Transverse colon (tissue), 4 donors: ENCODE measurements at regions not wholly inside any gene's neighbourhood (a gene's known extent, or its start where the extent isn't known, plus 50 kb on each side); places are given as distances from the start of the nearest gene placed in this dataset.

Experiments used
- DNase-seq: peaks from one replicate; pipeline ENCODE4 v3.0.0-alpha.2; 2019
- H3K27ac ChIP-seq, 4 donors: fragments of 200-600 bp; sonication (generic); 2 replicates each; pipeline ENCODE4 v1.5.1; 2016 to 2018; ENCODE audit warnings: inconsistent platforms in 4 of 4
- H3K27me3 ChIP-seq: fragments of 200-600 bp; sonication (generic); 2 replicates; pipeline ENCODE4 v1.5.1; 2017; ENCODE audit warnings: inconsistent platforms
- H3K36me3 ChIP-seq, 4 donors: fragments of 200-600 bp; sonication (generic); 2 replicates each; pipeline ENCODE4 v1.5.1; 2017 to 2019; ENCODE audit warnings: inconsistent platforms in 4 of 4
- H3K4me1 ChIP-seq, 4 donors: fragments of 200-600 bp; sonication (generic); 2 replicates each; pipeline ENCODE4 v1.5.1; 2017 to 2020; ENCODE audit warnings: inconsistent platforms in 4 of 4
- H3K4me3 ChIP-seq, 4 donors: fragments of 200-600 bp; sonication (generic); 1 replicate in 1 of 4; 2 replicates in 3 of 4; pipeline versions ENCODE4 v1.5.1 to v1.6.1; 2017 to 2019; ENCODE audit warnings: inconsistent platforms in 4 of 4
- H3K9me3 ChIP-seq, 2 donors: fragments of 200-600 bp; sonication (generic); 2 replicates each; pipeline ENCODE4 v1.5.1; 2017 to 2019; ENCODE audit warnings: inconsistent platforms in 2 of 2
- EP300 ChIP-seq: sonication (generic); formaldehyde crosslinking; IDR thresholded peaks from one replicate; pipeline ENCODE4 v1.6.1; 2017; ENCODE audit warnings: antibody characterized with exemption, low read depth
- POLR2A ChIP-seq: fragments of 450-650 bp; IDR thresholded peaks from one replicate; pipeline ENCODE4 v1.6.1; 2016; ENCODE audit warnings: antibody characterized with exemption, mild to moderate bottlenecking, moderate library complexity
- POLR2AphosphoS5 ChIP-seq, 3 donors: sonication (generic); formaldehyde crosslinking; IDR thresholded peaks; one replicate each; pipeline ENCODE4 v1.6.1; 2016; ENCODE audit warnings: antibody characterized with exemption in 3 of 3
- WGBS, 2 donors: methylation state at CpG; one replicate each; pipeline ENCODE4 v1.1.5; 2018; ENCODE audit warnings: low coverage in 1 of 2; 5-methylcytosine and 5-hydroxymethylcytosine counted together
- in situ Hi-C, 4 donors: fragments of 200-750 bp; cut with MboI; loops; one replicate each; pipeline versions ENCODE4 v1.15.0 to v1.15.1; 2017; ENCODE audit warnings: low sequenced_read_pairs in 3 of 4, low pct_ligation_motif_present in 1 of 4, low pct_unique_long_range_greater_than_20kb in 1 of 4
- intact Hi-C: fragments of 100-400 bp; cut with DNase I; formaldehyde crosslinking; loops from one replicate; pipeline ENCODE4 v1.15.1; 2023; ENCODE audit warnings: low total_unique reads
- TF ChIP-seq, protein P1 (sequence below), 5 experiments: fragments of 200-600 bp in 3 of 5; fragments of 450-650 bp in 2 of 5; sonication (generic) in 3 of 5; IDR thresholded peaks; 1 replicate in 2 of 5; 2 replicates in 3 of 5; pipeline ENCODE4 v1.5.1; 2016 to 2017; ENCODE audit warnings: antibody characterized with exemption in 5 of 5, inconsistent platforms in 3 of 5, mild to moderate bottlenecking in 2 of 5, moderate library complexity in 1 of 5

DNA sequence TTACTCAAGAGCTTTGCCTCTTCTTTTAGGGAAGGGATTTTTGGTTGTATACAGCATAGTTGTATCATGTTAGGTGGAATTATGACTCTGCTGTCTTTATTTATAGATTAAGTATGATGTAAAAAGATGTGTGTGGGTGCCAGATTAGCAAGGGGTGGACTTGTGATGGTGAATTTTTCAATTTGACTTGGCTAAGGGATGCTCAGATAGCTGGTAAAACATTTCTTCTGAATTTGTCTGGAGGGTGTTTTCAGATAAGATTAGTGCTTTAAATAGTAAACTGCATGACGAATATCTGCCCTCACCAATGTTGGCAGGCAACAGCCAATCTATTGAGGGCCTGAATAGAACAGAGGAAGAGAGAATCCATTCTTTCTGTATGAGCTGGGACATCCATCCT is 173.3 kb upstream of the TNFAIP3 start:
- Histone ChIP-seq H3K4me3 (no peak overlapping the region), H3K4me1 (peaks cover 6 to 35% (median 12%) of the 10 kb centered on the region in 4 donors), H3K27ac (no peak overlapping the region), H3K27me3 (no peaks in the 10 kb centered on the region), H3K36me3 (no peaks in the 10 kb centered on the region), H3K9me3 (no peaks in the 10 kb centered on the region)
- in situ Hi-C loops (loop anchor here in 1 of 4 donors (25.0 kb wide), 1 partner anchor 419 kb away; the partner anchor contains the start of gene PERP), intact Hi-C loops (no loop called here)
- no peak for DNase-seq
- WGBS, 2 donors, result 69 to 80% methylated on average over 1 of the region's 1 CpG
- TF ChIP-seq, protein P1, sequence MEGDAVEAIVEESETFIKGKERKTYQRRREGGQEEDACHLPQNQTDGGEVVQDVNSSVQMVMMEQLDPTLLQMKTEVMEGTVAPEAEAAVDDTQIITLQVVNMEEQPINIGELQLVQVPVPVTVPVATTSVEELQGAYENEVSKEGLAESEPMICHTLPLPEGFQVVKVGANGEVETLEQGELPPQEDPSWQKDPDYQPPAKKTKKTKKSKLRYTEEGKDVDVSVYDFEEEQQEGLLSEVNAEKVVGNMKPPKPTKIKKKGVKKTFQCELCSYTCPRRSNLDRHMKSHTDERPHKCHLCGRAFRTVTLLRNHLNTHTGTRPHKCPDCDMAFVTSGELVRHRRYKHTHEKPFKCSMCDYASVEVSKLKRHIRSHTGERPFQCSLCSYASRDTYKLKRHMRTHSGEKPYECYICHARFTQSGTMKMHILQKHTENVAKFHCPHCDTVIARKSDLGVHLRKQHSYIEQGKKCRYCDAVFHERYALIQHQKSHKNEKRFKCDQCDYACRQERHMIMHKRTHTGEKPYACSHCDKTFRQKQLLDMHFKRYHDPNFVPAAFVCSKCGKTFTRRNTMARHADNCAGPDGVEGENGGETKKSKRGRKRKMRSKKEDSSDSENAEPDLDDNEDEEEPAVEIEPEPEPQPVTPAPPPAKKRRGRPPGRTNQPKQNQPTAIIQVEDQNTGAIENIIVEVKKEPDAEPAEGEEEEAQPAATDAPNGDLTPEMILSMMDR (IDR thresholded peaks at IDR 0.05), result no peak
- no peak for TF ChIP-seq POLR2A
- TF ChIP-seq POLR2AphosphoS5 (IDR thresholded peaks at IDR 0.05), result no peak
- TF ChIP-seq EP300, result no peak

DNA sequence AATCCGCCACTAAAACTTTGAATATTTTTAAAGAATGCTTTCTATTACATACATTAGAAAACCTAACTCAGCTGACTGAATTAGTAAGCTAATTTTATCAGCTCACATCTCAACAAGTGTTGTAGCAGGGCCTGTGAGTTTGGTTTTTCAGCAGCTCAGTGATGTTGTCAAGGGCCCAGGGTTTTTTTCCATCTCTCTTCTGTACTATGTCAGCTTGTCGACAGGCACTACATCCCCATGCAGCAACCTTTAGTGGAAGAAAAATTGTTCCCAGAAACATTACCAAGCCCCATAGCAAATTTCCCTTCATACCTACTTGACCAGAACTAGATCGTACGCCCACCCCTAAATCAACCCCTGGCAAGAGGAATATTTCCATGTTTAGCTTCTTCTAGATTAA is 170.3 kb upstream of the TNFAIP3 start:
- 79 to 88% methylated on average over 2 to 4 of the region's 4 CpGs for WGBS, 2 donors
- in situ Hi-C loops, result loop anchor here in 1 of 4 donors (25.0 kb wide), 1 partner anchor 416 kb away; the partner anchor contains the start of gene PERP
- Histone ChIP-seq H3K4me3 (no peak overlapping the region), H3K36me3 (no peaks in the 10 kb centered on the region), H3K9me3 (no peaks in the 10 kb centered on the region), H3K4me1 (peaks cover 6 to 17% (median 12%) of the 10 kb centered on the region in 4 donors), H3K27me3 (no peaks in the 10 kb centered on the region), H3K27ac (peak overlapping the region; percentile 31 to 51 (median 46))
- DNase-seq, result no peak
- intact Hi-C loops, result no loop called here
- TF ChIP-seq POLR2A, result no peak
- no peak for TF ChIP-seq EP300
- TF ChIP-seq, protein P1 (IDR thresholded peaks at IDR 0.05), result no peak
- TF ChIP-seq POLR2AphosphoS5 (IDR thresholded peaks at IDR 0.05), result no peak

- Histone ChIP-seq H3K27me3 (no peaks in the 10 kb centered on the region), H3K27ac (peak overlapping the region; percentile 31 to 51 (median 46)), H3K36me3 (no peaks in the 10 kb centered on the region), H3K4me1 (peaks cover 6 to 17% (median 12%) of the 10 kb centered on the region in 4 donors), H3K4me3 (no peak overlapping the region), H3K9me3 (no peaks in the 10 kb centered on the region)
- peak; percentile 22 for DNase-seq
- intact Hi-C loops (no loop called here), in situ Hi-C loops (loop anchor here in 1 of 4 donors (25.0 kb wide), 1 partner anchor 415 kb away; the partner anchor contains the start of gene PERP)
- TF ChIP-seq, protein P1 (IDR thresholded peaks at IDR 0.05), result peak in 4 of 5 experiments; percentile 17 to 53 (median 40)
- no peak for TF ChIP-seq POLR2A
- TF ChIP-seq POLR2AphosphoS5 (IDR thresholded peaks at IDR 0.05), result peak in 2 of 3 donors; percentile 12 to 38
- TF ChIP-seq EP300, result no peak
- 20 to 32% methylated on average over 1 to 2 of the region's 2 CpGs for WGBS, 2 donors
Observed at GRCh38 chr6:137697267-137697938, 169.7 kb upstream of the TNFAIP3 start.

- Histone ChIP-seq H3K27ac (peak overlapping the region in 2 of 4 donors; percentile 25 to 35), H3K36me3 (no peaks in the 10 kb centered on the region), H3K9me3 (no peaks in the 10 kb centered on the region), H3K4me1 (peaks cover 6 to 23% (median 12%) of the 10 kb centered on the region in 4 donors), H3K4me3 (no peak overlapping the region), H3K27me3 (no peaks in the 10 kb centered on the region)
- intact Hi-C loops, result no loop called here
- in situ Hi-C loops, result loop anchor here in 1 of 4 donors (25.0 kb wide), 1 partner anchor 414 kb away; the partner anchor contains the start of gene PERP
- no peak for TF ChIP-seq POLR2AphosphoS5 (IDR thresholded peaks at IDR 0.05)
- peak; percentile 15 for DNase-seq
- WGBS, 2 donors, result 20 to 64% methylated on average over 1 to 3 of the region's 3 CpGs
Observed at GRCh38 chr6:137698636-137699030, 168.4 kb upstream of the TNFAIP3 start.
